Spinal cord (tissue), 9 donors: ENCODE measurements at regions not wholly inside any gene's neighbourhood (a gene's known extent, or its start where the extent isn't known, plus 50 kb on each side); places are given as distances from the start of the nearest gene placed in this dataset.
"Not testable (repeated sequence)": the region's sequence is repeated elsewhere in the genome, so short reads cannot be mapped to it uniquely, and the experiment has no call there.

ENCODE experiments used
- DNase-seq, 6 donors: peaks; one replicate each; pipeline versions ENCODE4 v3.0.0 to v3.0.0-alpha.2; 2013 to 2015; ENCODE audit warnings: low spot score in 6 of 6, low read depth in 4 of 6
- H3K27ac ChIP-seq: one replicate; pipeline ENCODE4 v1.5.1; 2013; ENCODE audit warnings: low read depth, low read length, control low read depth
- H3K27me3 ChIP-seq: one replicate; pipeline ENCODE4 v1.6.1; 2013; ENCODE audit warnings: low read length; ENCODE audit not compliant: control insufficient read depth, insufficient read depth
- H3K36me3 ChIP-seq: one replicate; pipeline ENCODE4 v1.6.1; 2013; ENCODE audit warnings: low read length; ENCODE audit not compliant: control insufficient read depth, insufficient read depth
- H3K4me1 ChIP-seq: one replicate; pipeline ENCODE4 v1.6.1; 2013; ENCODE audit warnings: low read length; ENCODE audit not compliant: control insufficient read depth, insufficient read depth
- H3K4me3 ChIP-seq: one replicate; pipeline ENCODE4 v1.5.1; 2013; ENCODE audit warnings: low read depth, low read length, control low read depth
- H3K9me3 ChIP-seq: one replicate; pipeline ENCODE4 v1.6.1; 2013; ENCODE audit warnings: low read length; ENCODE audit not compliant: control insufficient read depth, insufficient read depth
- WGBS: methylation state at CpG from one replicate; pipeline ENCODE4 v1.1.5; 2013; ENCODE audit warnings: missing lambda C conversion rate; ENCODE audit not compliant: insufficient coverage; 5-methylcytosine and 5-hydroxymethylcytosine counted together
- donor health status: healthy.

DNA sequence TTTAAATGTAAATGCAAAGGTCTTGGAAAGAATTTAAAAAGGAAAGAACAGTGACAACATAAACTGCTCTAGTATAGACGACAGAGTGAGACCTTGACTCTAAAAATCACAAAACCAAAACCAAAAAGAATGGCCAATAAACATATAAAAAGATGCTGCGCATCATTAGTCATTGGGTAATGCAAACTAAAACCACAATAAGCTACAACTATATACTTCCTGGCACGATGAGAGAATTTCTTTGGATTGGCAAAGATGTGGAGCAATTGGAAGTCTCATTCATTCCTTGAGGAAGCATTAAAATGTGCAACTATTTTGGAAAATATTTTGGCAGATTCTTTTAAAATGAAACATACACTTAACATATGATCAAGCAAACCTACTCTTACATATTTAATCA is 98.7 kb upstream of the ZPLD1 start:
- no peak overlapping the region for H3K4me3 ChIP-seq
- no peak overlapping the region for H3K27ac ChIP-seq
- no peaks in the 10 kb centered on the region for H3K9me3 ChIP-seq
- no CpG with 5 or more reads among the region's 3 CpGs for WGBS
- H3K36me3 ChIP-seq, result no peaks in the 10 kb centered on the region
- no peaks in the 10 kb centered on the region for H3K27me3 ChIP-seq
- DNase-seq, result no peak
- no peaks in the 10 kb centered on the region for H3K4me1 ChIP-seq

DNA sequence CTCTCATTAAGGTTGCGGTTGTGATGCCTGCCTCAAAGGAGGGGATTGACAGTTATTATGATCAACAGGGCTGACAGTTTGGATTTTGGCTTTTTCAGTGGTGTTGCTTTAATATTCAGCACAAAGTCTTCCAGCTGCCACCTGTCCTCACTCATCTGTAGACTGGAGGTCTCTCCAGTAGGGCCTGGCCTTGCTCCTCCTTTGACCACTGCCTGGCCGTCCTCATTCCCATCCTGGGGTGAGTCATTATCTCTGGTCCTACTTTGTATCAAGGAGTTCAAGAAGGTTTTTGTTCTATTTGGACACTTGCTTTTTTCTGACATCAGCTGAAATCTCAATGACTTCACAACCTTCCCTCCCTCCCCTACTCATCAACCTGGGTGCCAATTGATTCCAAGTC is 95.1 kb upstream of the ZPLD1 start:
- no peak for DNase-seq
- Histone ChIP-seq H3K4me1 (no peaks in the 10 kb centered on the region), H3K27me3 (no peaks in the 10 kb centered on the region), H3K36me3 (no peaks in the 10 kb centered on the region), H3K9me3 (no peaks in the 10 kb centered on the region), H3K4me3 (no peak overlapping the region), H3K27ac (no peak overlapping the region)
- no CpG with 5 or more reads among the region's 2 CpGs for WGBS

- Histone ChIP-seq H3K36me3 (no peaks in the 10 kb centered on the region), H3K4me3 (no peak overlapping the region), H3K27ac (no peak overlapping the region), H3K9me3 (no peaks in the 10 kb centered on the region), H3K27me3 (no peaks in the 10 kb centered on the region), H3K4me1 (no peaks in the 10 kb centered on the region)
- DNase-seq, result no peak
Measured at GRCh38 chr3:102346897-102347296, 87.9 kb upstream of the ZPLD1 start.

- Histone ChIP-seq H3K27me3 (no peaks in the 10 kb centered on the region), H3K9me3 (no peaks in the 10 kb centered on the region), H3K27ac (no peak overlapping the region), H3K36me3 (no peaks in the 10 kb centered on the region), H3K4me1 (no peaks in the 10 kb centered on the region), H3K4me3 (no peak overlapping the region)
- no peak for DNase-seq
- no CpG with 5 or more reads among the region's 2 CpGs for WGBS
Measured at GRCh38 chr3:102348904-102349303, 85.9 kb upstream of the ZPLD1 start.

DNA sequence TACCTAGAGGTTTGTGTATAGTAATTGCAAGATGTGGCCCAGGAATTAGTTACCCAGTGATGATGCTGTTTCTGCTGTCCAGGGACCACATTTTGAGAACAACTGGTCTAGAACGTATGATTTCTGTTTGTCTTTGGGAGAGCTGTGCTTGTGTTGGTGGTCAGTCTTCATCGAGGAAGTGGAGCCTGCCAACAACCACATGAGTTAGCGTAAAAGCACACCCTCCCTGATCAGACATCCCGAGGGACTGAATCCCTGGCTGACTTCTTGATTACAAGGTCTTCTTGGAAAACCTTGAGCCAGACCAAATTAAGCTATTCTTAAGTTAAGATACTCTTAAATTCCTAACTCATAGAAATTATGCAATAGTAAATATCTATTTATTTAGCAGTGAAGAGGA is 81.7 kb upstream of the ZPLD1 start:
- Histone ChIP-seq H3K4me3 (no peak overlapping the region), H3K9me3 (no peaks in the 10 kb centered on the region), H3K27ac (no peak overlapping the region), H3K4me1 (no peaks in the 10 kb centered on the region), H3K27me3 (no peaks in the 10 kb centered on the region), H3K36me3 (no peaks in the 10 kb centered on the region)
- DNase-seq, result no peak
- WGBS, result no CpG with 5 or more reads among the region's 4 CpGs

DNA sequence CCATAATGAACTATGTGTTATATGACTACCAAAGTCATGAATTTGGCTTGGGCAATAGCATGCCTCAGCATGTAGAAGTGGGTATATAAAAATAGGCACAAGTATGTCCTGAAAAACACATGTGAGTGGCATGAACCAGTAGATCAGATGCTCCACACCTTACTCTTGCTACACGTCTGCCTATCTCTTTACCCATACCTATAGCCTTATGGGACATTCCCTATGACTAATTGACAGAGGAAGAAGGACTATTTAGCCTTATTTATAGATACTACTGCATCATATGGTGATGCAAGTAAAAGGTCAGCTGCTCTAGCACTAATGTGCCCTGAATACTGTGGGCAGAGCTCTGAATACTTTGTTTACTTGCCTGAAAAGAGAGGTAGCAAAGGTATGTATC is 81.0 kb upstream of the ZPLD1 start:
- H3K27ac ChIP-seq, result no peak overlapping the region
- DNase-seq, result no peak
- WGBS, result no CpG with 5 or more reads among the region's 1 CpG
- no peaks in the 10 kb centered on the region for H3K9me3 ChIP-seq
- H3K4me1 ChIP-seq, result no peaks in the 10 kb centered on the region
- no peak overlapping the region for H3K4me3 ChIP-seq
- no peaks in the 10 kb centered on the region for H3K36me3 ChIP-seq
- H3K27me3 ChIP-seq, result no peaks in the 10 kb centered on the region

GRCh38 chr3:102354818-102355515 is 79.8 kb upstream of the ZPLD1 start:
- DNase-seq, result no peak
- no peaks in the 10 kb centered on the region for H3K9me3 ChIP-seq
- no peaks in the 10 kb centered on the region for H3K4me1 ChIP-seq
- no peak overlapping the region for H3K27ac ChIP-seq
- no peaks in the 10 kb centered on the region for H3K36me3 ChIP-seq
- no peak overlapping the region for H3K4me3 ChIP-seq
- H3K27me3 ChIP-seq, result no peaks in the 10 kb centered on the region

DNA sequence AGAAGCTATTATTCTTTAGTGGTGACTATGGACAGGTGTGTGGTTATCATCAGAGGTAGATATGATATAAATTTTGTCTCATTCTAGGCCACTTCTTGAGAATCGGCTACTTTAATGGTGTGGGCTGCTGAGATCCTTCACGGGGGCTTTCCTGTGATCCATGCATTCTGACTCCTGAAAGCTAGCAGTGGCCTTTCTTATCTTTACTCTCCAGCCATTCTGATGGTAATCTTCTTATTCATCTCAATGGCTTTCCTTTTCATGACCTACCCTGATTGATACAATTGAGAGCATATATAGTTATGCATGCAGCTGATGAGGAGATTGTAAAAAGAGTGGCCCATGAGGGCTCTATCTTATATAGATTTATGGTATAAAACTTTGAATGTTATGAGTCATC is 78.3 kb upstream of the ZPLD1 start:
- Histone ChIP-seq H3K9me3 (no peaks in the 10 kb centered on the region), H3K27ac (no peak overlapping the region), H3K4me3 (no peak overlapping the region), H3K27me3 (no peaks in the 10 kb centered on the region), H3K36me3 (no peaks in the 10 kb centered on the region), H3K4me1 (no peaks in the 10 kb centered on the region)
- WGBS, result 90% methylated on average over 2 of the region's 2 CpGs
- DNase-seq, result no peak

- 89% methylated on average over 3 of the region's 9 CpGs for WGBS
- not testable (repeated sequence) for H3K9me3 ChIP-seq, DNase-seq, H3K27me3 ChIP-seq, H3K36me3 ChIP-seq, H3K4me1 ChIP-seq, H3K4me3 ChIP-seq, H3K27ac ChIP-seq
Measured at GRCh38 chr3:102357313-102357712, 77.5 kb upstream of the ZPLD1 start.

GRCh38 chr3:102360183-102360860 is 74.5 kb upstream of the ZPLD1 start:
- H3K27me3 ChIP-seq, result no peaks in the 10 kb centered on the region
- WGBS, result 33% methylated on average over 1 of the region's 1 CpG
- H3K4me3 ChIP-seq, result no peak overlapping the region
- H3K9me3 ChIP-seq, result peaks cover 3% of the 10 kb centered on the region
- DNase-seq, result peak in 2 of 6 donors; percentile 16 to 53
- no peaks in the 10 kb centered on the region for H3K36me3 ChIP-seq
- no peaks in the 10 kb centered on the region for H3K4me1 ChIP-seq
- H3K27ac ChIP-seq, result no peak overlapping the region
